ENCODE measurements at regions not wholly inside any gene's neighbourhood (a gene's known extent, or its start where the extent isn't known, plus 50 kb on each side); places are given as distances from the start of the nearest gene placed in this dataset.

DNA sequence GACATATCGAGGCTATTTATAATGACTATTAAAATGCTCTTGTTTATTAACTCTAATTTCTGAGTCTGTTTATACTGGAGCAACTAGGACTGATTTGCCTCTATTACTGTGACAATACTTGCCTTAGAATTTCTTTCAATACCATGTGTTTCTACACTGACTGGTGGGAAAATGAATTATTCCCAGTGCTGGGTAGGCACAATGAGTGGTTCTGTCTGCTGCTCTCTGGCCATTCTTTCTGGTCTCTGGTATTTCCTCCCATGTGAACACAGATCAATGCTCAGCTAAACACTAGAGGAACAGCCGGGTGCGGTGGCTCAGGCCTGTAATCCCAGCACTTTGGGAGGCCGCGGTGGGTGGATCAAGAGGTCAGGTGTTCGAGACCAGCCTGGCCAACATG is 390.5 kb downstream of the PRDM2 start:
- DNase-seq (ENCODE audit: extremely low read depth, low read depth), result no peak
- TF ChIP-seq, protein P1, sequence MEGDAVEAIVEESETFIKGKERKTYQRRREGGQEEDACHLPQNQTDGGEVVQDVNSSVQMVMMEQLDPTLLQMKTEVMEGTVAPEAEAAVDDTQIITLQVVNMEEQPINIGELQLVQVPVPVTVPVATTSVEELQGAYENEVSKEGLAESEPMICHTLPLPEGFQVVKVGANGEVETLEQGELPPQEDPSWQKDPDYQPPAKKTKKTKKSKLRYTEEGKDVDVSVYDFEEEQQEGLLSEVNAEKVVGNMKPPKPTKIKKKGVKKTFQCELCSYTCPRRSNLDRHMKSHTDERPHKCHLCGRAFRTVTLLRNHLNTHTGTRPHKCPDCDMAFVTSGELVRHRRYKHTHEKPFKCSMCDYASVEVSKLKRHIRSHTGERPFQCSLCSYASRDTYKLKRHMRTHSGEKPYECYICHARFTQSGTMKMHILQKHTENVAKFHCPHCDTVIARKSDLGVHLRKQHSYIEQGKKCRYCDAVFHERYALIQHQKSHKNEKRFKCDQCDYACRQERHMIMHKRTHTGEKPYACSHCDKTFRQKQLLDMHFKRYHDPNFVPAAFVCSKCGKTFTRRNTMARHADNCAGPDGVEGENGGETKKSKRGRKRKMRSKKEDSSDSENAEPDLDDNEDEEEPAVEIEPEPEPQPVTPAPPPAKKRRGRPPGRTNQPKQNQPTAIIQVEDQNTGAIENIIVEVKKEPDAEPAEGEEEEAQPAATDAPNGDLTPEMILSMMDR (IDR thresholded peaks at IDR 0.05; ENCODE audit: low read depth, low read length, missing control alignments), result no peak
- H3K4me3 ChIP-seq (replicated peaks; ENCODE audit: low read depth, low read length), result no peak overlapping the region

DNA sequence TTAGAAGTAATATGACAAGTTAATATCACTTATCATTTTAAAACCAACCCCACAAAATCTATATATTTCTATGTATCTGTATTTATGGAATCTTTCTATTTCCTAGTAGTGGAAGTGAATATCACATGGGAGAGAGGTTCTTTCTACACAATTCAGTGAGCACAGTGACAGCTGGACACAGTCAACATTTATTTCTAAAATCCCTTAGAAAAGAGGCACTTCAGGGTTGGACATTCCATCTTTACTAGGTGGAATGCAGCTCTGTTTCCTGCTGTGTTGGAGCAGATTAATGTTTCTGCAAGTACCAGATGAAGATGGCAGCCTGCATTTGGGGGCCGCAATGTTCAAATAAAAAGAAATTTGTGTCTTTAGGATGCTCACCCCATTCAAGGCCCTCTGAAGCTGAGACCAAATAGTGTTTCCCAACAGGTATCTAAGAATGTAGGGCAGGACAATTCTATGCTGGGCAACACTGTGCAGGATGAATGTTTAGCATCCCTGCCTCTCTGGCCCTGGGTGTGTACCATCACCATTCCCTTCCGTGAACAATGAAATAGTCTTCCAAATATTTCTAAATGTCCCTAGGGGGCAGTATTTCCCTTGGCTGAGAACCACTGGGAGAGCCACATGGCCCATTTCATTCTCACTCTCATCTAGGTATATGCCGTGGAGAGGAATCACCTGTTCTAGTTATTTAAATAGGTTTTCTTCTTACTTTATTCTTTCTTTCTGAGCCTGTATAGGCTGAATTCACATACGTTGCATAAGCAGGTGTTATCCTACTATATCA is 394.8 kb downstream of the PRDM2 start:
- no peak overlapping the region for H3K4me3 ChIP-seq (replicated peaks; ENCODE audit: low read depth, low read length)
- no peak for DNase-seq (ENCODE audit: extremely low read depth, low read depth)
- TF ChIP-seq, protein P1 (IDR thresholded peaks at IDR 0.05; ENCODE audit: low read depth, low read length, missing control alignments), result peak; percentile 11

DNA sequence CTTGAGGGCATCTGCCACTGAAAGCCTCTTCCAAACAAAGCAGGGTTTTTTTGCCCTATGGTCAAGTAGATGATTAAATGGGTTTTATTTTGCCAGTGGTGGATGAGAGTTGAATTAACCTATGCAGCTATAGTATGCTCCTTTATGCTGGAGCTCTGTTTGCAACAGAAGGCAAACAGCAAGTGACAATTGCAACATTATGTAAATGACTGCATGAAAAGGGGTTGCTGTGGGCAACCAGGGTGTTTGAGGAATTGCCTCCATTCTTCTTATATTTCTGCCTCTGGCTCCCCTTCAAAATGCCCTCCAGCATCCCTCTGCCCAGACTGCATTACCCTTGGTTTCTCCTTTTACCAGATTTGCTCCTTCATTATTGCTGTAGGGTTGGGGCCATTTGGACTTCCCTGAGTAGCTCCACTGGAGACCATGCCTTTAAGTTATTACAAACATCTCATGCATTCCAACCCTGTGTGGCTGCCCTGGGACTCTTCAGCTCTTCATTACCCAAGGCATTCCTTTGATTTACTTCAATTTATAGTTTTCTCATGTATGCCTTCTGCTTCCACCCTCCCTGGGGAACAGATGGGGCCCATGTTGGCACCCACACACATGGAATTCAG is 398.4 kb downstream of the PRDM2 start:
- no peak overlapping the region for H3K4me3 ChIP-seq (replicated peaks; ENCODE audit: low read depth, low read length)
- no peak for DNase-seq (ENCODE audit: extremely low read depth, low read depth)
- TF ChIP-seq, protein P1 (IDR thresholded peaks at IDR 0.05; ENCODE audit: low read depth, low read length, missing control alignments), result no peak

DNA sequence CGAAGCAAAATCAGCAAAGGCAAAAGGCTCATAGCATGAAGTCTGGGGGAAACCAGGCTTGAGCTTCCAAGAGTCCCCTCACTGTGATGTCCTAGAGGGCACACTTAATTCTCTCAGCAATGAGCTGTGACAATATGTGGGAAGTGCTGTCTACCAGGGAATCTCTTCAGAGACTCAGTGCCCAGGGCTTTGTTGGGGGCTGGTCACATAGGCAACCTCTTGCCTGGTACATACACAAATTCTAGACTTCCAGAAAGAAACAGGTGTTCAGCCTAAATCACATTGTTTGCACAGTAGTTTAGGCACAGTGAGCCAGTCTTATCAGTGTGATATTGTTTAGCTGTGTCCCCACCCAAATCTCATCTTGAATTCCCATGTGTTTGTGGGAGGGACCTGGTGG is 400.5 kb downstream of the PRDM2 start:
- TF ChIP-seq, protein P1 (IDR thresholded peaks at IDR 0.05; ENCODE audit: low read depth, low read length, missing control alignments), result no peak
- DNase-seq (ENCODE audit: extremely low read depth, low read depth), result no peak
- no peak overlapping the region for H3K4me3 ChIP-seq (replicated peaks; ENCODE audit: low read depth, low read length)

DNA sequence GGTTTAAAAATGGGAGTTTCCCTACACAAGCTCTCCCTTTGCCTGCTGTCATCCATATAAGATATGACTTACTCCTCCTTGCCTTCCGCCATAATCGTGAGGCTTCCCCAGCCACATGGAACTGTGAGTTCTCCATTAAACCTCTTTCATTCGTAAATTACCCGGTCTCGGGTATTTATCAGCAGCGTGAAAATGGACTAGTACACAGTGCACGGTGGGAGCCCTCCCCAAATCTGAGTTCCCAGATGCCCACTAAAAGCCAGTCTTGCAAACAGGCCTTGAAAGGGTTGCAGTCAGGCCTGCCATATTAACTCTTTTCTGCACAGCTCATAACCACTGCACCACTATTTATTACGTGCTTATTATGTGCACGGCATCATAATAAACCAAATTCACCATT is 400.9 kb downstream of the PRDM2 start:
- TF ChIP-seq, protein P1 (IDR thresholded peaks at IDR 0.05; ENCODE audit: low read depth, low read length, missing control alignments), result no peak
- no peak for DNase-seq (ENCODE audit: extremely low read depth, low read depth)
- H3K4me3 ChIP-seq (replicated peaks; ENCODE audit: low read depth, low read length), result no peak overlapping the region

DNA sequence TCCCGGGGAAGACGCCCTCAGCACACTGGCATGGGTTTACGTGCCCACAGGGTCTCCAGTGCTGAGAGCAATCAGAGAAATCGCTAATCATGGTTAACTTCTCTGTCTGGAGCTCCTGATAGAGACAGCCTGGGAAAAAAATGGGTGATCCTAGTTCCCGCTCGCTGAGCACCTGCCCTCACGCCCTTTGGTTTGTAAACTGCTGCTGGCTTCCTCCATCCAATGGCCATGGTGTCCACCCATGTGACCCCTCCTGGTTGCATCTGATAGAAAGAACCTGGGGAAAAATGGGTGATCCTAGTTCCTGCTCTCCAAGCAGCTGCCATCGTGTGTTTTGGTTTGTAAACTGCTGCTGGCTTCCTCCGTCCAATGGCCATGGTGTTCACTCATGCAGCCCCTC is 402.2 kb downstream of the PRDM2 start:
- H3K4me3 ChIP-seq (replicated peaks; ENCODE audit: low read depth, low read length), result no peak overlapping the region
- TF ChIP-seq, protein P1 (IDR thresholded peaks at IDR 0.05; ENCODE audit: low read depth, low read length, missing control alignments), result no peak

More for the DNA sequence above, 402.2 kb downstream of the PRDM2 start:
- DNase-seq (ENCODE audit: extremely low read depth, low read depth), result no peak
